CD4-positive, alpha-beta T cell (primary cell): ENCODE measurements at regions not wholly inside any gene's neighbourhood (a gene's known extent, or its start where the extent isn't known, plus 50 kb on each side); places are given as distances from the start of the nearest gene placed in this dataset.

Experiments
- ATAC-seq: fragments of 200-7000 bp; cut with Tn5 transposase; one replicate; pipeline ENCODE4 v1.10.0; 2022; ENCODE audit warnings: mild to moderate bottlenecking; ENCODE audit not compliant: poor library complexity
- CTCF ChIA-PET: fragments of 350-600 bp; sonication (Branson Sonifier 250); formaldehyde crosslinking; loops from one replicate; lab custom pipeline; 2021; ENCODE audit warnings: antibody characterized with exemption, inconsistent platforms; lab: Charles Lee
- POLR2A ChIA-PET: fragments of 350-600 bp; sonication (Branson Sonifier 250); formaldehyde crosslinking; loops from one replicate; lab custom pipeline; 2021; ENCODE audit warnings: antibody characterized with exemption, inconsistent platforms; lab: Charles Lee
- DNase-seq, 14 experiments: peaks; one replicate each; pipeline ENCODE4 v3.0.0-alpha.2; 2013 to 2020; ENCODE audit warnings: mixed read lengths in 2 of 14
- H3K27ac ChIP-seq, 2 donors: one replicate each; pipeline versions ENCODE4 v1.5.1 to v1.7.0; 2013; ENCODE audit warnings: low read length in 2 of 2, low read depth in 1 of 2, mild to moderate bottlenecking in 1 of 2
- H3K27me3 ChIP-seq, 2 experiments: 1 replicate in 1 of 2; 2 replicates in 1 of 2; pipeline versions ENCODE4 v1.6.1 to v1.7.0; 2013; ENCODE audit warnings: low read length in 2 of 2, control low read depth in 1 of 2, mild to moderate bottlenecking in 1 of 2, moderate library complexity in 1 of 2; ENCODE audit not compliant: insufficient read depth in 2 of 2, control insufficient read depth in 1 of 2
- H3K36me3 ChIP-seq: one replicate; pipeline ENCODE4 v1.6.1; 2013; ENCODE audit warnings: low read length, control low read depth; ENCODE audit not compliant: insufficient read depth
- H3K4me1 ChIP-seq: one replicate; pipeline ENCODE4 v1.6.1; 2013; ENCODE audit warnings: low read length, control low read depth; ENCODE audit not compliant: insufficient read depth
- H3K4me3 ChIP-seq: one replicate; pipeline ENCODE4 v1.5.1; 2013; ENCODE audit warnings: mild to moderate bottlenecking, low read length, moderate library complexity
- H3K9me3 ChIP-seq, 2 experiments: 1 replicate in 1 of 2; 2 replicates in 1 of 2; pipeline versions ENCODE4 v1.6.1 to v1.7.0; 2013; ENCODE audit warnings: low read length in 2 of 2, mild to moderate bottlenecking in 2 of 2, control low read depth in 1 of 2, moderate library complexity in 1 of 2; ENCODE audit not compliant: control insufficient read depth in 1 of 2, insufficient read depth in 1 of 2
- H3K27ac Mint-ChIP-seq: one replicate; pipeline ENCODE4 v1.8.0; 2020; ENCODE audit warnings: mixed read lengths
- H3K27me3 Mint-ChIP-seq: one replicate; pipeline ENCODE4 v1.8.0; 2021; ENCODE audit warnings: mixed read lengths
- H3K36me3 Mint-ChIP-seq: one replicate; pipeline ENCODE4 v1.8.0; 2021; ENCODE audit warnings: low read depth, mixed read lengths
- H3K4me1 Mint-ChIP-seq: one replicate; pipeline ENCODE4 v1.8.0; 2021; ENCODE audit warnings: low read depth, mixed read lengths
- H3K4me3 Mint-ChIP-seq: one replicate; pipeline ENCODE4 v1.8.0; 2020; ENCODE audit warnings: mild to moderate bottlenecking, mixed read lengths
- H3K9me3 Mint-ChIP-seq: one replicate; pipeline ENCODE4 v1.8.0; 2020; ENCODE audit warnings: mixed read lengths
- intact Hi-C, 2 experiments: fragments of 100-400 bp; cut with DNase I in 1 of 2; cut with micrococcal nuclease in 1 of 2; formaldehyde crosslinking; loops; one replicate each; pipeline versions ENCODE4 v1.15.1 to v1.9.0; 2023 to 2025; cut with DNase I, micrococcal nuclease
- TF ChIP-seq, protein P1 (sequence below): fragments of 200-600 bp; IDR thresholded peaks from one replicate; pipeline ENCODE4 v1.8.0; 2022; ENCODE audit warnings: antibody characterized with exemption, mild to moderate bottlenecking

DNA sequence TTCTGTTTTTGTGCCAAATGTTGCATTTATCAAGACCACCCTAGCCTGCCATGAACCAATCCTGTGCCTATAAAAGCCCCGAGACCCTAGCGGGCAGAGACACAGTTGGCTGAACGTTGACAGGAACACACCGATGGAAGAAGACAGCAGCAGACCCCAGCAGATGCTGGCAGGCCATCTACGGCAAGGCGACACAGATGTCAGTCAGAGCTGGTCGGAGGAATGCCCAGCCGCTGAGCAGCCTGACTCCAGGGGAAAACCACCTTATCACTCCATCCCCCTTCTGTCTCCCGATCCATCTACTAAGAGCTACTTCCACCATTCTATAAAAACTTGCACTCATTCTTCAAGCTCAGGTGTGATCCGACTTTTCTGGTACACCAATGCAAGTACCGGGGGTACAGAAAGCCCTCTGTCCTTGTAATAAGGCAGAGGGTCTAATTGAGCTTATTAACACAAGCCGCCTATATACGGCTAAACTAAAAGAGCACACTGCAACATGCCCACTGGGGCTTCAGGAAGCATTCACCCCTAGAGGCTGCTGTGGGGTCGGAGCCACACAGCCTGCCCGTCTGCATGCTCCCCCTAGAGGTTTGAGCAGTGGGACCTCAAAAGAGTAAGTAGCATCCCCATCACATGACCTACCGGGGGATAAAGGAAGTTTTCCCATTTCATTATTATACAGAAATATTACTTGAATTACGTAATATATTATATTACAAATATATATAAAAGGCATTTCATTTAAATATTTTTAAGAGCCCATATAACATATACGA, 1156.3 kb upstream of the B3GALT2 start:
- Mint-ChIP-seq H3K4me3 (no peak overlapping the region), H3K9me3 (no peaks in the 10 kb centered on the region), H3K27ac (no peak overlapping the region), H3K36me3 (no peaks in the 10 kb centered on the region), H3K27me3 (no peaks in the 10 kb centered on the region), H3K4me1 (no peaks in the 10 kb centered on the region)
- no peak for DNase-seq
- Histone ChIP-seq H3K27ac (no peak overlapping the region), H3K4me1 (no peaks in the 10 kb centered on the region), H3K27me3 (no peaks in the 10 kb centered on the region), H3K9me3 (peaks cover 0 to 3% of the 10 kb centered on the region in 2 experiments), H3K36me3 (no peaks in the 10 kb centered on the region), H3K4me3 (no peak overlapping the region)
- ChIA-PET CTCF (no interaction called here), POLR2A (no interaction called here)
- no peak for ATAC-seq
- intact Hi-C loops: no loop called here
- TF ChIP-seq, protein P1, sequence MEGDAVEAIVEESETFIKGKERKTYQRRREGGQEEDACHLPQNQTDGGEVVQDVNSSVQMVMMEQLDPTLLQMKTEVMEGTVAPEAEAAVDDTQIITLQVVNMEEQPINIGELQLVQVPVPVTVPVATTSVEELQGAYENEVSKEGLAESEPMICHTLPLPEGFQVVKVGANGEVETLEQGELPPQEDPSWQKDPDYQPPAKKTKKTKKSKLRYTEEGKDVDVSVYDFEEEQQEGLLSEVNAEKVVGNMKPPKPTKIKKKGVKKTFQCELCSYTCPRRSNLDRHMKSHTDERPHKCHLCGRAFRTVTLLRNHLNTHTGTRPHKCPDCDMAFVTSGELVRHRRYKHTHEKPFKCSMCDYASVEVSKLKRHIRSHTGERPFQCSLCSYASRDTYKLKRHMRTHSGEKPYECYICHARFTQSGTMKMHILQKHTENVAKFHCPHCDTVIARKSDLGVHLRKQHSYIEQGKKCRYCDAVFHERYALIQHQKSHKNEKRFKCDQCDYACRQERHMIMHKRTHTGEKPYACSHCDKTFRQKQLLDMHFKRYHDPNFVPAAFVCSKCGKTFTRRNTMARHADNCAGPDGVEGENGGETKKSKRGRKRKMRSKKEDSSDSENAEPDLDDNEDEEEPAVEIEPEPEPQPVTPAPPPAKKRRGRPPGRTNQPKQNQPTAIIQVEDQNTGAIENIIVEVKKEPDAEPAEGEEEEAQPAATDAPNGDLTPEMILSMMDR: no peak

DNA sequence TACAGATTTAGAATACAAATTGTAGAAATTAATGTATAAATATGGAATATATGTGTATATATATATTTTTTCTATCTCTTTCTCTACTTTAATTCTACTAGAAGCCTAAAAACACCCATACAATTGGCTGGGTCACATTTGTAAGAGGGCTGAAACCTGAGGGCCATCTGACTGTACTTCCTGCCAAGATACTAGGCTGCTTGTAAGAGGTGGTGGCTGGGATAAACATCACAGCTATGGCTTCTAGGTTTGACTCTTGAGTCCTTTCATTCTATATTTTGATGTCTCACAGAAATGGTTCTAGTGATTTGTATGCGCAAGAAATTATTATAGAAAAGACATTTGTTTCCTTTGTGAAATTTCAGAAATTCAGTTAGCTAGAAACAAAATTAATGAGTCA, 1155.2 kb upstream of the B3GALT2 start:
- no peak for DNase-seq
- CTCF ChIA-PET: no interaction called here
- TF ChIP-seq, protein P1: no peak

DNA sequence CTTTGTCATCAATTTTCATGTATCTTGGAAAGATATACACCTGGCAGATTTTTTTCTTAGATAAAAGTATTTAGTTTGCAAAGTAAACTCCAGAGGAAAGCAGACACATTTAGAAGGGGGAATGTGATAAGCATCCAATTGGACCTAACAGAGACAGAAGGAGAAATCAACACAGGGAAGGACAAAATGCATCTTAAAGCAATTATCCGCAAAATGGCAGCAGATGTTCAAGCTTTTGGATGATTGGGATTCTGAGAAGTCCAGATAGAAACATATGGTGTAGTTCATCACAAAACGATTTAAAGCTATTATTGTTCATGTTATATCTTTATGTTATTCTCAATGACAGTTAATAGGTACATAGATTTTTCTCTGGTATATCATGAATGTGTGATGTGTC, 1153.1 kb upstream of the B3GALT2 start:
- DNase-seq (no peak), ATAC-seq (no peak)
- Histone ChIP-seq H3K9me3 (peaks cover 0 to 3% of the 10 kb centered on the region in 2 experiments), H3K36me3 (no peaks in the 10 kb centered on the region), H3K27me3 (no peaks in the 10 kb centered on the region), H3K4me3 (no peak overlapping the region), H3K27ac (no peak overlapping the region), H3K4me1 (no peaks in the 10 kb centered on the region)
- Mint-ChIP-seq H3K9me3 (no peaks in the 10 kb centered on the region), H3K27ac (no peak overlapping the region), H3K4me3 (no peak overlapping the region), H3K36me3 (no peaks in the 10 kb centered on the region), H3K4me1 (no peaks in the 10 kb centered on the region), H3K27me3 (no peaks in the 10 kb centered on the region)
- ChIA-PET CTCF (no interaction called here), POLR2A (no interaction called here)
- intact Hi-C loops: no loop called here
- TF ChIP-seq, protein P1: no peak

More for the DNA sequence above, 1155.2 kb upstream of the B3GALT2 start:
- Histone ChIP-seq H3K4me3 (no peak overlapping the region), H3K36me3 (no peaks in the 10 kb centered on the region), H3K27ac (no peak overlapping the region), H3K9me3 (peaks cover 0 to 3% of the 10 kb centered on the region in 2 experiments), H3K4me1 (no peaks in the 10 kb centered on the region), H3K27me3 (no peaks in the 10 kb centered on the region)
- intact Hi-C loops: no loop called here
- no peaks in the 10 kb centered on the region for H3K36me3 Mint-ChIP-seq
- no peaks in the 10 kb centered on the region for H3K4me1 Mint-ChIP-seq
- no peaks in the 10 kb centered on the region for H3K27me3 Mint-ChIP-seq
- no peaks in the 10 kb centered on the region for H3K9me3 Mint-ChIP-seq
- H3K27ac Mint-ChIP-seq: no peak overlapping the region
- no peak for ATAC-seq
- POLR2A ChIA-PET: no interaction called here
- no peak overlapping the region for H3K4me3 Mint-ChIP-seq
